GM19238 (cell line): ENCODE measurements at regions not wholly inside any gene's neighbourhood (a gene's known extent, or its start where the extent isn't known, plus 50 kb on each side); places are given as distances from the start of the nearest gene placed in this dataset.
"Not testable (repeated sequence)": the region's sequence is repeated elsewhere in the genome, so short reads cannot be mapped to it uniquely, and the experiment has no call there.

Experiments used
- DNase-seq: peaks from one replicate; pipeline ENCODE4 v3.0.0; 2011; ENCODE audit warnings: low spot score; ENCODE audit not compliant: insufficient read length

DNA sequence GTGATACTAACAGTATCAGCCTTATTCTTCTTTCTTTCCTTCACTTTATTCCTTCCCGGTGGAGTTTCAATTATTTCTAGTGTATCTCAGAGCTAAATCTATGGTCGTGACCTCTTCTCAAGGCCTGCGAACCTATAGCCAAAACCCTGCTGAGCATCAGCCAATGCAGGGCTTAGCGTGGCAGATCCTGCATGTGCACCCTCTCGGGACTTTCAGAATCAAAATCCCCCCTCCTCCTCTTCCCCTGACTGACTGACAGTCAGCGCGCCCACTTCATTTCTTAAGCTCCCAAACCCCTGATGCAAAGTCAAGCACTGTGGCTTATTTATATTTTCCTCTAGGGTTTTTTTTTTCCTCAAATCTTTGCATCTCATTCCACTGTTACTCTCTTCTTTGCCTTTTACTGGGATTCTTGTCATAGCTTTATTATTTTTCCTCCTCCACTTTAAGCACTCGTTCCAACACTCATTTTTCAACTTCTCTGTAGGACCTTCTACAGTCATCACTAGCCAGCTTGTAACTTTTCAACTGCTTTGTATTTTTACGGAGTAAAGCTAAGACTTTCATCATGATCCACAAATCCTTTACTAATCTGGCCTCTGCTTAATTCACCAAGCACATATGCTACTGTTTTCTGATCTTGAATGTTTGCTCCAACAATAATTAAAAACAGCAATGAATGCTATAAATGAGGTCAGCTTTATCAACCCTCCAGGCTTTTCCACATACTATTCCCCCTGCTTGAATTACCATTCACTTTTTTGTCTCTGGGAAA is 896.5 kb upstream of the PIK3C3 start:
- no peak for DNase-seq

- DNase-seq: no peak
Measured at GRCh38 chr18:41052625-41053024, 902.4 kb upstream of the PIK3C3 start.

GRCh38 chr18:41046250-41046649 is 908.8 kb upstream of the PIK3C3 start:
- not testable (repeated sequence) for DNase-seq

DNA sequence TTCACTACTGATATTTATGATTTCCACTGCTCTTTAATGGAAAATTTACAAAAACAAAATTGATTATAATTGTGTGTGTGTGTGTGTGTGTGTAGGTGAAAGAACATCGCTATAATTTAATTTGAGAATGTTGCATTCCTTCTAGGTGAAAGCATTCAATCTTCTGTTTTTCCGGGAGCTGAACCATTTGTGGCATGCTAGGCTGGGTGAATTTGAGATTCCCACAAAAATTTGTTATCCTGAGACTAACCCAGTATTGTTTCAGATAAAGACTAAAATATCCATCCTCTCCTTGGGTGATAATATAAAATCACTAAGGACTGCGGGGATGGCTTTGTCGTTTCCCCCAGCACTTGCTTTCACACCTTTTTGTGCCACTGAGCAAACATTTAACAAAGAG is 911.2 kb upstream of the PIK3C3 start:
- no peak for DNase-seq

GRCh38 chr18:41042866-41043265 is 912.2 kb upstream of the PIK3C3 start:
- no peak for DNase-seq

GRCh38 chr18:41038071-41038470 is 917.0 kb upstream of the PIK3C3 start:
- DNase-seq: no peak

DNA sequence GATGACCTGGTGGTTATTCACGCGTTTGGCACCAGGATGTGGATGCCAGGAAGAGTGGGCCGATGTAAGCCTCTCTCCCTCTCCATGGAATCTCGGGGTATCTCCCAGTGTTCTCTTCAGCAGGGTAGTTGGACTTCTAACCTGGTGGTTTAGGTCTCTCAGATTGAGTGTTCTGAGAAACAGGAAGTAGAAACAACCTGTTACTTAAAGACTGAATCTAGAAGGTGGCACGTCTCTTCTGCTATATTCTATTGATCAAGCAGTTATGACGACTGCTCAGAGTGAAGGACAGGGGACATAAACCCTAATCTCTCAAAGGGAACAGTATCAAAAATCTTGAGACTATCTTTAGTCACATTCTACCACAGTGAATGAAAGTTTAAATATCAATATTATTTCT is 918.7 kb upstream of the PIK3C3 start:
- DNase-seq: no peak

GRCh38 chr18:41034413-41034812 is 920.6 kb upstream of the PIK3C3 start:
- DNase-seq: no peak

GRCh38 chr18:41025666-41026065 is 929.4 kb upstream of the PIK3C3 start:
- no peak for DNase-seq

DNA sequence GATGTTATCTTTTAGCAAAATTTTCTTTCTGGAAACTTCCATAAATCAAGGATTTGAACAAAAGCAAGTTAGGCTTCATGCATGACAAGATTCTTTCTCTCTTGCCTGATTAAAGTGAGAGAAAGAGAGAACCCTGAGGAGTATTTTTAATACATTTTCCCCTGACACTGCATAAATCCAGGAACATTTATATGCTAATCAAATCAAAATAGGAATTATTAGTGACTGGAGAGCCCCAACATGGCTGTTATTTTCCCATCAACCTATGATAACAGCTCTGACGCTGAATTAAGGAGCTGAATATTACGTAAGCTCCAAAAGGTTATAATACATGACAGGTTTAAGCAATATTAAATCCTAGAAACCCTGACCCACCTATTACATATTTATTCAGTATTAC is 930.2 kb upstream of the PIK3C3 start:
- DNase-seq: no peak

- DNase-seq: no peak
Measured at GRCh38 chr18:41022484-41022883, 932.5 kb upstream of the PIK3C3 start.

- DNase-seq: no peak
Measured at GRCh38 chr18:41021089-41021488, 933.9 kb upstream of the PIK3C3 start.

DNA sequence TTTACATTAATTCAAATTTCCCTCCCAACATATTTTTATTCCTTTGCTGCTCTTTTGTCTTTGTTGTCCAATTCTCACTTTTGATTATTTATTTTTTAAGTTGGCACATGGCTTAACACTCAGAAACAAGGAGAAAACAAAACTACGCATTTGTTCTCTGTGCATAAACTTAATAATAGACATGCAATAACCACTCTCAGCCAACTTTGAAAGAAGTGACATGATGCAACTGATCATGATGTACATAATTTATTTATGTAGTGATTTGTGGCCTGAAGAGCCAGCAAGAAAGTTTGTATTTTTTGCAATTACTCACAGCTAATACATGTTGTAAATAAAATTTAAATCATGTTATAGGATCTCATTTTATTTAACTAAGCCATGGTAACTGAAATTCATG is 942.8 kb upstream of the PIK3C3 start:
- no peak for DNase-seq

DNA sequence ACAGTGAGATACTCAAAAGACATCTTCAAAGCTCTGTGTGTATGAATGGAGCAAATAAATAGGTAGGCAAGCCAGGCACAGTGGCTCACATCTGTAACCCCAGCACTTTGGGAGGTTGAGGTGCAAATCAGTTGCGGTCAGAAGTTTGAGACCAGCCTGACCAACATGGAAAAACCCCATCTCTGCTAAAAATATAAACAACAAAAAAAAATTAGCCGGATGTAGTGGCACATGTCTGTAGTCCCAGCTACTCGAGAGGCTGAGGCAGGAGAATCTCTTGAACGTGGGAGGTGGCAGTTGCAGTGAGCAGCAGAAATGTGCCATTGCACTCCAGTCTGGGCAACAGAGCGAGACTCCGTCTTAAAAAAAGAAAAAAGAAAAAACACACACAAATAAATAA is 945.1 kb upstream of the PIK3C3 start:
- no peak for DNase-seq

DNA sequence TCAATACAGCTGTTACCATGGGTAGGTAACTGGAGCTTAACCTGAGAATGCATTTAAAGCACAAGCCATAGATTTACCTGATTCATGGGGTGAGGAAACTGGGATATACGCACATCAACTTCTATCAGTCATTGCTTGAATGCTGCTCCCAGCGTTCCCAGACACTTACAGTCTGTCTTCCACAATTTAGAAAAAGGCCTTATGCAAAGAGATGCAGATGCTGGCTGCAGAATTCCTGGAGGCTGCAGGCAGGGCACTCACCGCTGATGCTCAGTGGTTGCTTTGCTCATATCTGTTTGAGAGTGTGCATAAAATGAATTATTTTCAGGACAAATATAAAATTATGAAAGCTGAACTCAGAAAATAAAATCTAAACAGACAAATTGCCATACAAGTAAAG is 950.7 kb upstream of the PIK3C3 start:
- no peak for DNase-seq

DNA sequence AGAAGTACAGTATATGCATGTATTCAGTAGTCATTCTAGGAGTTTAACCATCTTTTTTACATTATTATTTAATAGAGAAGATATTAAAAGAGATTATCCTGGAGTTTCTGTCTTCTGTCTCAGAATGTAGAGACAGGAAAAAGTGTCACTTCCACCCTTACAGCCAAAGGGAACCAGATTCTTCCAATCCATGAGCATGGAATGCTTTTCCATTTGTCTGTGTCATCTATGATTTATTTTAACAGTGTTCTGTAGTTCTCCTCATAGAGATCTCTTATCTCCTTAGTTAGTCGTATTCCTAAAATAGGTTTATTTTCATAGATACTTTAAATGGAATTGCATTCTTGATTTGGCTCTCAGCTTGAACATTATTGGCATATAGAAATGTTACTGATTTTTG is 959.5 kb upstream of the PIK3C3 start:
- DNase-seq: no peak

GRCh38 chr18:40993363-40993762 is 961.7 kb upstream of the PIK3C3 start:
- DNase-seq: no peak

DNA sequence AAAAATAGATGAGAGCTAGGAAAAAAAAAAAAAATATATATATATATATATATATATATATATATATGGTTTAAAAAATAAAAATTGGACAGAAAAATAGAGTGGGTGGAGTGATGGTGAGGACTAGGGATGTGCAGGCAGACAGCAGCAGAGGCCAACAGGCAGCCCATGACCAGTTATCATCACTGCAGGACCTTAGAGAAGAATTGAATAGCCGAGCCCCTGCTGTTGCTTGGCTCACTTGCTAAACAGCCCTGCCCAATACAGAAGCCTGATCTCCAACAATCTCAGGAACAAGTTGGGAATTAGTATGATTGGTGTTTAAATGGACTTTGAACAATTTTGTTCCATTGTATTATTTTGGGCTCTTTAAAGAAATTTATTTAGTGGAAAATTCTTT is 967.5 kb upstream of the PIK3C3 start:
- DNase-seq: no peak

DNA sequence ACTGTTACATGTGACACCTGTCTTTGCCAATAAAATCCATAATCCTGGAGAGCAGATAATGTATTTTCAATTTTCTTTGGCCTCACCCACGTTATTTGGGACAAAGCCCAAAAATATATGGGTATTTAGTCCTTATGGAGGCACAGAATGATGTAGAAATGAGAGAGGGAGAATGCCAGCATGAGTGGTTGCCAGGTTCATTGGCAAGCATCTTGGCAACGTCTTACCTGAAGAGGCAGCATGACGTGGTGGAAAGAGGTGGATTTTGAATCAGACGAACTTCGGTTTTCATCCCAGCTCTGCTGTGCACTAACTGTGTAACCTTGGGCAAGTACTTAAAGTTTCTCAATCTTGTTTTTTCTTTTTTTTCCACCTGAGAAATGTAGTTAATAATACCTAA is 969.6 kb upstream of the PIK3C3 start:
- no peak for DNase-seq

DNA sequence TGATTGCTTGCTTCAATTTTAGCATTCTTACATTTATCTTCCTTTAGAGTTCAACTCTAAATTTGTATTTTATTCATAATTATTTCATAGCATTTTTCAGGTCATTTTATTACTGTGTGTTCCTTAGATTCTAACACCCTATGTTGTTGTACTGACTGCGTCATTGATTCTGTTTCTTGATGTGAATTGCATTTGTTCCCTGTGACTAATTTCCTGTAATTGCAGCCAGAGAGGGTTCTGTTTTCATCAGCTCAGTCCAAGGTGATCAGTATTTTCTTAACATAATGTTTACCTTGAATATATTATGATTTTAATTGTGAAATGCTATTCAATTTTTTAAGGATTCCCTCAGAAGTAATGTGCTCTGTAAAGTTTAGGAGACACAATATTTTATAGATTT is 970.2 kb upstream of the PIK3C3 start:
- no peak for DNase-seq

DNA sequence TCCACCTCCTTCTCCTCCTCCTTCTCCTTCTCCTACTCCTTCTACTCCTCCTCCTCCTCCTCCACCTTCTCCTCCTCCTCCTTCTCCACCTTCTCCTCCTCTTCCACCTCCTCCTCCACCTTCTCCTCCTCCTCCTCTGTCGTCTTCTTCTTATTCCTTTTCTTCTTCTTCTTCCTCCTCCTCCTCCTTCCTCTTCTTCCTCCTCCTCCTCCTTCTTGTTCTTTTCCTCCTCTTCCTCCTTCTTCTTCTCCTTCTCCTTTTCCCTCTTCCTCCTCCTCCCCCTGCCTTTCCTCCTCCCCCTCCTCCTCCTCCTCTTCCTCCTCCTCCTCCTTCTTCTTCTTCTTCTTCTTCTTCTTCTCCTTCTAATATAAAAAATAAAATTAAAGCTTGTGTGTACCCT is 971.2 kb upstream of the PIK3C3 start:
- no peak for DNase-seq

DNA sequence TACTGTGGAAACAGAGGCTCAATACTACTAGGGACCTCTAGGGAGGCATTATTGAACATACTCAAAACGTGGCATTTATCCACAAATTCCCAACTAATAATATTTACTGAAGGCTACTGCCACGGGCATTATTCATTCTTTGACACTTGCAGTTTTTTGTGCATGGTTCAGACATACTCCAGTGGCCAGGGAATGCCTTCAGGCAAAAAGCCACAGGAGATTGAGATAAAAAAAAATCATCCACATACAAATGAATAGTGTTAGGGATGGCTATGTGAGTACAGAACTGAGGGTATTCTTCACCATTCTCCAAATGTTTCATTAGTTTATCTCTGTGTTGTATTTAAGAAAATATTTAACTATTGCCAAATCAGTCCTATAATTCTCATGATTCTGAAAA is 974.9 kb upstream of the PIK3C3 start:
- DNase-seq: no peak

DNA sequence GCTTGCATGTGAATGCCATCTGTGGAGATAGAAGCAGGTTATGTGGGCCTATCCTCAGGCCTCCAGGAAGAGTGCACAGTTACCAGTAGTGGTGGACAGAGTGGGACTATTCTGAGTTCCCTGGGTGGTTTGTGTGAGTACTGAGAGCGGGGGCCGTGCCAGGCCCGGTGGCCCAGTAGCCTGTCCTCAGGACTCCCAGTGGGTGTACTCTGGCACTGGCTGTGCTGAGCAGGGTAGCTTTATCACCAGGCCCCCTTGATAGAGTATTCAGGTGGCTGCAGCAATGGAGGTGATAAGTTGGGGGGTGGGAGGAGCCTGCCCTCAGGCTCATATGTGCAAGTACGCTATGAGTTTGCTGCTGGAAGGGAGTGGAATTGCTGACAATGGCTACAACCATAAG is 979.0 kb upstream of the PIK3C3 start:
- no peak for DNase-seq

- DNase-seq: no peak
Measured at GRCh38 chr18:40974448-40974847, 980.6 kb upstream of the PIK3C3 start.
